Lung microvascular endothelial cell (primary cell): ENCODE measurements at regions not wholly inside any gene's neighbourhood (a gene's known extent, or its start where the extent isn't known, plus 50 kb on each side); places are given as distances from the start of the nearest gene placed in this dataset.

Source experiments
- DNase-seq, 2 donors: peaks; one replicate each; pipeline versions ENCODE4 v3.0.0 to v3.0.0-alpha.2; 2010; ENCODE audit warnings: low read depth in 2 of 2

- peak; percentile 19 to 87 for DNase-seq
These were observed 890.7 kb upstream of the EPHA6 start for GRCh38 chr3:95923496-95924210.

DNA sequence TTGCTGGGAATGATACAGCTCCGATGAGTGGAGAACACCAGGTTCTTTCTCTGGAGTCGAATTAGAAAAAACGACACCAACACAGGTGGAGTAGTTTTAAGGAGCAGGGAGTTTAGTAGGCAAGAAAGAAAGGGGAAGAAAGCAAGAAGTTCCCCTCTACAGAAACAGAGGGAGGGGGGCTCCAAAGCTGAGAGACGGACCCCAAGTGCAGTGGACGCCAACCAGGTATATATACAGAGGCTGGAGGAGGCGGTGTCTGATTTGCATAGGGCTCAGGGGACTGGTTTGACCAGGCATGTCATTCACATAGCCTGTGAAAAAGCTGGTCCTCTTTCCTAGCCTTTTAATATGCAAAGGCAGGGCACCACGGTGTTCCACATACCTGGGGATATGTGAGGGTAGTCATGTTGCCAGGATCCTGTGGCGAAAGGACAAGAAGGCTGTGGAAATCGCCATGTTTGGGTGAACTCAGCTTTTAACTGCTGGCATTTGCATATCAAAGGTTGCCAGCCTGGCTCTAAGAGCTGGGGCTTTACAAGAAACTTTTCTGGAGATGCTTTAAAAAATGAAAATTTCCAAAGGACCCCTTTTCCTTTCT lies 887.4 kb upstream of the EPHA6 start:
- DNase-seq: no peak

- no peak for DNase-seq
These were observed 880.2 kb upstream of the EPHA6 start for GRCh38 chr3:95934181-95934580.

DNA sequence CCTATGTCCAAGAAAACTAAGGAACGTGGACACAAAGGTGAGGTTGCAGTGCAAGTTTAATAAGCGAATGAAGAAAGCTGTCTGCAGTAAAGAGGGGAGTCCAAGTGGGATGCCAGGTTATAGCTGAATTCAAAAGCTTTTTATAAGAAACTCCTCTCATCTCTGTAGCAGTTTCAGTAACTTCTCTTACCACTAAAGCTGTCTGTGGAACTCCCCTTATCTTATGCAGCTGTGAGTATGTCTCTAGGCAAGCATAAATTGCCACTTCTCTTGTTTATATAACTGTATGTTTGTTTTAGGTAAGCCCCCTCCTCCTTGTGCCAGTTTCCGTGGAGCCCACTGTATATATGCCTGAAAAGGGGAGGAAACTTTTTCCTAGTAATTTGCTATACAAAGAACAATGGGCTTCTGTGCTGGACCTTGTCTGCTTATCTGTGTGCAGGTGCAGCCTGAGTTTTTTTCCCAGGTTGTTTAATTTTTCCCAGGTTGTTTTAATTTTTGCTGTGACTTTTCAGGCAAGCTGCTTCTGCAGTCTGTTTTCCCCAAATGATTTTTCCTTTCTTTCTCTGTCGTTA lies 875.1 kb upstream of the EPHA6 start:
- DNase-seq: no peak

- no peak for DNase-seq
These were observed 848.6 kb upstream of the EPHA6 start for GRCh38 chr3:95965704-95966336.

- no peak for DNase-seq
These were observed 842.8 kb upstream of the EPHA6 start for GRCh38 chr3:95971573-95971972.

- no peak for DNase-seq
These were observed 820.1 kb upstream of the EPHA6 start for GRCh38 chr3:95994338-95994737.

DNA sequence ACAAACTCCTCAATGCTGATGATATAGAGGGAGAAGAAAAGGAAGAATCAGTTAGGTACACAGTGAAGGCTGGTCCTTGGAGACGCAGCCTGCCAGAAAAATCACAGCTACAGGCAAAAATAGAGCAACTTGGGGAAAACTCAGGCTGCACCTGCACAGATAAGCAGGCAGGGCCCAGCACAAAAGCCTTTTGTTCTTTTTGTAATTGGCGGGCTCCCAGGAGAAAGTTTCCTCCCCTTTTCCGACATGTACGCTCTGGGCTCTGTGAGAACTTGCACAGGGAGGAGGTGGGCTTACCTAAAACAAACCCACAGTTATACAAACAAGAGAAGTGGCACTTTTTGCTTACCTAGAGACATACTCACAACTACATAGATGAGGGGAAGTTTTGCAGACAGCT lies 813.4 kb upstream of the EPHA6 start:
- no peak for DNase-seq

- no peak for DNase-seq
These were observed 806.7 kb upstream of the EPHA6 start for GRCh38 chr3:96007650-96008195.

DNA sequence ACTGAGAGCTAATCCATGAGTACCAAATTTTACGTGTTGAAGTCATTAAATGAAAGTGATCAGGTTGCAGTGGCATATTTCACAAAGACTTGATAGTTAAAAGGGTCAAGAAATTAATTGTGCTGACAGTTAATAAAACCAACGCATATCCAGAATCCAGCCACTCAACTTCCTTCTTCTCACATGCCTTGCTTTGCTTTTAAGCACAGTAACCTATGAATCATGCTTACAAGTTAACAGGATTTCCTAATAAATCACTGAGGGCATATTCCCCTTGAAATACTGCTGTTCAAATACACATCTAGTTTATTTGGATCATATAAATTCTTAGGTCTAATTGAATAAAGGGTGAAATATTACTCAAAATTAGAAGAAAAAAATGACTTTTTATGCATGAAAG lies 801.5 kb upstream of the EPHA6 start:
- DNase-seq: no peak

DNA sequence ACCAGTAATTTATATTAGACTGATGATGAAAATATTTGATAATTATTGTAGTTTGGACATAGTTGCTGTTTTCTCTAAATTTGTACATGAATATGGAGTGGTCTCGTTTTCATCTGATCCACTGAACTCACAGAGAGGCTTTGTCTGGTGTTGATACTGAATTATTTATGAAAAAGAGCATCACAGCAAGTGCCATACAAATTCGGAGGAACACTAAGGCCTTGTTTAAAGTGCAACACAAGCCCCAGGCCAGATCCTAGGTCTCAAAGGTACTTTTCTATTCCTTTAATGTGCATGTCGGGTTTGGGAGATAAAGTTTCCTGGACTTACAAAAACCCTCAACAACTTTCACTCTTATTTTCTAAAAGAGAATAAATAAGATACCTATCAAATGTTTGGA lies 796.8 kb upstream of the EPHA6 start:
- no peak for DNase-seq

GRCh38 chr3:96022676-96023075 lies 791.7 kb upstream of the EPHA6 start:
- no peak for DNase-seq

DNA sequence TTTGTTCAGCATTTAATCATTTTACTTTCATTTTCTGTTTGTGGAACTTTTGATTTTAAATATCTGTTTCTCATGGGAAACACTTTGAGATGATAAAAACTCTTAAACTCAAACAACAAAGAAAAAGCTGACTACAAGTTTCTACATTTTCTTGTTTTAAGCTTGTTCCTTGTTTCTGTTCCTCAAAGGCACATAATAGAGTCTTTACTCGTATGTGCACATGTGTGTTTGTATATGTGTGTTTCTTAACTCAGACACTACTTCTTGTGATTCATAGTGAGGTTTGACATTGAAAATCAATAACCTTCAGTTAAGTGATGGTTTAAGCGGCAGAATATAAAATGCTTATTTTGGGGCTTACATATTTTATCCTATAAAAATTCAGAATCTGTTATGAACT lies 786.7 kb upstream of the EPHA6 start:
- DNase-seq: no peak

- DNase-seq: no peak
These were observed 774.8 kb upstream of the EPHA6 start for GRCh38 chr3:96039632-96040031.

- peak in 1 of 2 donors; percentile 24 for DNase-seq
These were observed 755.1 kb upstream of the EPHA6 start for GRCh38 chr3:96059301-96059700.

- DNase-seq: no peak
These were observed 745.3 kb upstream of the EPHA6 start for GRCh38 chr3:96069065-96069464.

- no peak for DNase-seq
These were observed 743.7 kb upstream of the EPHA6 start for GRCh38 chr3:96070678-96071077.

- DNase-seq: no peak
These were observed 743.3 kb upstream of the EPHA6 start for GRCh38 chr3:96071097-96071496.

GRCh38 chr3:96072226-96072625 lies 742.2 kb upstream of the EPHA6 start:
- DNase-seq: no peak

GRCh38 chr3:96083610-96084009 lies 730.8 kb upstream of the EPHA6 start:
- no peak for DNase-seq

- no peak for DNase-seq
These were observed 728.4 kb upstream of the EPHA6 start for GRCh38 chr3:96086018-96086417.

- no peak for DNase-seq
These were observed 713.3 kb upstream of the EPHA6 start for GRCh38 chr3:96101006-96101560.
